Activated naive CD4-positive, alpha-beta T cell treated with anti-CD3 and anti-CD28 coated beads for 36 hours (primary cell): ENCODE measurements at regions not wholly inside any gene's neighbourhood (a gene's known extent, or its start where the extent isn't known, plus 50 kb on each side); places are given as distances from the start of the nearest gene placed in this dataset.

Experiments
- CTCF ChIA-PET: fragments of 350-600 bp; sonication (Branson Sonifier 250); formaldehyde crosslinking; loops from one replicate; lab custom pipeline; 2021; ENCODE audit warnings: antibody characterized with exemption; lab: Charles Lee
- DNase-seq: peaks from one replicate; pipeline ENCODE4 v3.0.0-alpha.2; 2020
- H3K27ac Mint-ChIP-seq: one replicate; pipeline ENCODE4 v1.8.0; 2021; ENCODE audit warnings: mild to moderate bottlenecking, mixed read lengths
- H3K27me3 Mint-ChIP-seq: one replicate; pipeline ENCODE4 v1.8.0; 2021; ENCODE audit warnings: low read depth, mixed read lengths
- H3K36me3 Mint-ChIP-seq: one replicate; pipeline ENCODE4 v1.8.0; 2021; ENCODE audit warnings: low read depth, mixed read lengths
- H3K4me1 Mint-ChIP-seq: one replicate; pipeline ENCODE4 v1.8.0; 2021; ENCODE audit warnings: low read depth, mixed read lengths
- H3K4me3 Mint-ChIP-seq: one replicate; pipeline ENCODE4 v1.8.0; 2021; ENCODE audit warnings: mild to moderate bottlenecking, moderate library complexity, mixed read lengths
- H3K9me3 Mint-ChIP-seq: one replicate; pipeline ENCODE4 v1.8.0; 2021; ENCODE audit warnings: mixed read lengths
- intact Hi-C: fragments of 100-400 bp; cut with micrococcal nuclease; formaldehyde crosslinking; loops from one replicate; pipeline ENCODE4 v1.15.1; 2023

- no peak for DNase-seq
- Mint-ChIP-seq H3K4me1 (no peaks in the 10 kb centered on the region), H3K36me3 (no peaks in the 10 kb centered on the region), H3K27ac (no peak overlapping the region), H3K27me3 (no peaks in the 10 kb centered on the region), H3K4me3 (no peak overlapping the region), H3K9me3 (peaks cover 5% of the 10 kb centered on the region)
- CTCF ChIA-PET = no interaction called here
- intact Hi-C loops = no loop called here
These were observed 853.8 kb downstream of the TMEM182 start for GRCh38 chr2:103615611-103616105.

GRCh38 chr2:103616891-103617290, 855.1 kb downstream of the TMEM182 start:
- DNase-seq = no peak
- Mint-ChIP-seq H3K9me3 (peaks cover 12% of the 10 kb centered on the region), H3K4me3 (no peak overlapping the region), H3K27ac (no peak overlapping the region), H3K27me3 (no peaks in the 10 kb centered on the region), H3K4me1 (no peaks in the 10 kb centered on the region), H3K36me3 (no peaks in the 10 kb centered on the region)
- CTCF ChIA-PET = no interaction called here
- intact Hi-C loops = no loop called here

- Mint-ChIP-seq H3K36me3 (no peaks in the 10 kb centered on the region), H3K4me1 (no peaks in the 10 kb centered on the region), H3K27ac (no peak overlapping the region), H3K4me3 (no peak overlapping the region), H3K9me3 (peaks cover 17% of the 10 kb centered on the region), H3K27me3 (no peaks in the 10 kb centered on the region)
- intact Hi-C loops = loop anchor here (2.0 kb wide), 1 partner anchor 19 kb away; no protein-coding TSS in a partner anchor
- no peak for DNase-seq
- CTCF ChIA-PET = no interaction called here
These were observed 856.3 kb downstream of the TMEM182 start for GRCh38 chr2:103618112-103618511.

- no peak overlapping the region for H3K4me3 Mint-ChIP-seq
- CTCF ChIA-PET = no interaction called here
- intact Hi-C loops = no loop called here
These were observed 865.5 kb downstream of the TMEM182 start for GRCh38 chr2:103627301-103627700.

GRCh38 chr2:103638978-103639377, 877.1 kb downstream of the TMEM182 start:
- no peaks in the 10 kb centered on the region for H3K27me3 Mint-ChIP-seq
- no peak overlapping the region for H3K4me3 Mint-ChIP-seq
- H3K9me3 Mint-ChIP-seq = peaks cover 2% of the 10 kb centered on the region
- CTCF ChIA-PET = no interaction called here
- intact Hi-C loops = no loop called here
- no peak for DNase-seq
- H3K27ac Mint-ChIP-seq = no peak overlapping the region
- no peaks in the 10 kb centered on the region for H3K36me3 Mint-ChIP-seq
- no peaks in the 10 kb centered on the region for H3K4me1 Mint-ChIP-seq

More at GRCh38 chr2:103627301-103627700, 865.5 kb downstream of the TMEM182 start:
- H3K4me1 Mint-ChIP-seq = no peaks in the 10 kb centered on the region
- no peak for DNase-seq
- no peaks in the 10 kb centered on the region for H3K27me3 Mint-ChIP-seq
- no peaks in the 10 kb centered on the region for H3K36me3 Mint-ChIP-seq
- H3K9me3 Mint-ChIP-seq = peaks cover 13% of the 10 kb centered on the region
- no peak overlapping the region for H3K27ac Mint-ChIP-seq

- no peaks in the 10 kb centered on the region for H3K36me3 Mint-ChIP-seq
- H3K4me3 Mint-ChIP-seq = no peak overlapping the region
- no peaks in the 10 kb centered on the region for H3K27me3 Mint-ChIP-seq
- intact Hi-C loops = no loop called here
- no peak for DNase-seq
- no peak overlapping the region for H3K27ac Mint-ChIP-seq
- no peaks in the 10 kb centered on the region for H3K4me1 Mint-ChIP-seq
- CTCF ChIA-PET = interaction anchor here (1.7 kb wide), 1 partner anchor 10 kb away, joined by 3 read pairs; no protein-coding TSS in a partner anchor
- no peaks in the 10 kb centered on the region for H3K9me3 Mint-ChIP-seq
These were observed 894.7 kb downstream of the TMEM182 start for GRCh38 chr2:103656558-103656957.

- H3K4me1 Mint-ChIP-seq = no peaks in the 10 kb centered on the region
- DNase-seq = no peak
- intact Hi-C loops = no loop called here
- CTCF ChIA-PET = no interaction called here
- H3K36me3 Mint-ChIP-seq = no peaks in the 10 kb centered on the region
- H3K27me3 Mint-ChIP-seq = no peaks in the 10 kb centered on the region
- H3K9me3 Mint-ChIP-seq = no peaks in the 10 kb centered on the region
- no peak overlapping the region for H3K4me3 Mint-ChIP-seq
- H3K27ac Mint-ChIP-seq = no peak overlapping the region
These were observed 898.7 kb downstream of the TMEM182 start for GRCh38 chr2:103660519-103660918.

GRCh38 chr2:103660947-103661346, 899.1 kb downstream of the TMEM182 start:
- Mint-ChIP-seq H3K27me3 (no peaks in the 10 kb centered on the region), H3K27ac (no peak overlapping the region), H3K4me3 (no peak overlapping the region), H3K4me1 (no peaks in the 10 kb centered on the region), H3K9me3 (no peaks in the 10 kb centered on the region), H3K36me3 (no peaks in the 10 kb centered on the region)
- DNase-seq = no peak
- CTCF ChIA-PET = no interaction called here
- intact Hi-C loops = no loop called here

GRCh38 chr2:103664690-103665089, 902.9 kb downstream of the TMEM182 start:
- Mint-ChIP-seq H3K4me1 (no peaks in the 10 kb centered on the region), H3K36me3 (no peaks in the 10 kb centered on the region), H3K27ac (no peak overlapping the region), H3K27me3 (no peaks in the 10 kb centered on the region), H3K9me3 (no peaks in the 10 kb centered on the region), H3K4me3 (no peak overlapping the region)
- DNase-seq = no peak
- CTCF ChIA-PET = no interaction called here
- intact Hi-C loops = no loop called here

- CTCF ChIA-PET = no interaction called here
- DNase-seq = no peak
- H3K27me3 Mint-ChIP-seq = no peaks in the 10 kb centered on the region
- no peak overlapping the region for H3K27ac Mint-ChIP-seq
- no peaks in the 10 kb centered on the region for H3K36me3 Mint-ChIP-seq
- intact Hi-C loops = no loop called here
- H3K4me3 Mint-ChIP-seq = no peak overlapping the region
- no peaks in the 10 kb centered on the region for H3K4me1 Mint-ChIP-seq
- peaks cover 2% of the 10 kb centered on the region for H3K9me3 Mint-ChIP-seq
These were observed 905.6 kb downstream of the TMEM182 start for GRCh38 chr2:103667335-103667884.

GRCh38 chr2:103669531-103669930, 907.7 kb downstream of the TMEM182 start:
- Mint-ChIP-seq H3K4me1 (no peaks in the 10 kb centered on the region), H3K36me3 (no peaks in the 10 kb centered on the region), H3K27ac (no peak overlapping the region), H3K4me3 (no peak overlapping the region), H3K9me3 (peaks cover 2% of the 10 kb centered on the region), H3K27me3 (no peaks in the 10 kb centered on the region)
- CTCF ChIA-PET = interaction anchor here (0.6 kb wide), 1 partner anchor 28 kb away, joined by 3 read pairs; no protein-coding TSS in a partner anchor
- intact Hi-C loops = no loop called here
- no peak for DNase-seq
